SH-SY5Y (cell line): ENCODE measurements at regions not wholly inside any gene's neighbourhood (a gene's known extent, or its start where the extent isn't known, plus 50 kb on each side); places are given as distances from the start of the nearest gene placed in this dataset.

Experiments used
- GATA2 ChIP-seq: IDR thresholded peaks from 2 replicates; pipeline ENCODE4 v1.6.1; 2011; ENCODE audit warnings: mild to moderate bottlenecking, low read depth, low read length
- GATA3 ChIP-seq: IDR thresholded peaks from 2 replicates; pipeline ENCODE4 v1.6.1; 2011; ENCODE audit warnings: low read depth, mild to moderate bottlenecking, low read length, moderate library complexity

- TF ChIP-seq GATA2: no peak
- no peak for TF ChIP-seq GATA3
These were observed 193.0 kb downstream of the TTC8 start for GRCh38 chr14:89017417-89017816.
